ENCODE measurements at regions not wholly inside any gene's neighbourhood (a gene's known extent, or its start where the extent isn't known, plus 50 kb on each side); places are given as distances from the start of the nearest gene placed in this dataset.

DNA sequence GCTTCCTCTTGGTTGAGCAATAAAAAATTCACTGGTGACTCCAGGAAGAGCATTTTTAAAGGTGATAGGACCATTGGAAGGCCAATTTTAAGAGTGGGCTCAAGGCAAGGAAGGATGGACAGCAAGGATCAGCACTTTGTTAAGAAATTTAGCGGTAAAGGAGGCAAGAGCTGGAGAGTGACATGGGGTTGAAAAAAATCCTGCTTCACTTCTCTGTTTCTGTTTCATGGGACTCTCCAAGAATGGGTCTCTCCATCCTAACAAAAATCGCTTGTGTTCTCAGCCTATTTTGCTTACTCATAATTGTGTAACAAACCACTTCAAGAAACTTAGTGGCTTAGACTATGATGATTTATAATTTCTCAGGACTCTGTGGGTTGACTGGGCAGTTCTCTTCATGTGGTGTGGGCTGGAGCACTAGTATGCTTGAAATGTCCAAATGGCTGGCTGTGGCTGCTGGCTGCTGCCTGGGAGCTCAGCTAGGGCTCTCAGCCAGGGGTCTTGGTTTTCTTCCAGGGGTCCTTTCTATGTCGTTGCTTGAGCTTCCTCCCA, 59.8 kb upstream of the ZNRF2 start:
- TF ChIP-seq TAF1 (IDR thresholded peaks at IDR 0.05; ENCODE audit: borderline replicate concordance, low read depth, low read length) (no peak), POLR2AphosphoS5 (IDR thresholded peaks at IDR 0.05; ENCODE audit: low read depth, low read length) (no peak), POLR2A (IDR thresholded peaks at IDR 0.05; ENCODE audit: low read depth, low read length) (no peak)

All from GM12892 (cell line).